ENCODE measurements at regions not wholly inside any gene's neighbourhood (a gene's known extent, or its start where the extent isn't known, plus 50 kb on each side); places are given as distances from the start of the nearest gene placed in this dataset.
"Not testable (repeated sequence)": the region's sequence is repeated elsewhere in the genome, so short reads cannot be mapped to it uniquely, and the experiment has no call there.

GRCh38 chr3:74377669-74378068 lies 236.8 kb downstream of the CNTN3 start:
- ChIA-PET POLR2A (no interaction called here), CTCF (no interaction called here)
- no peak for FAIRE-seq
- Histone ChIP-seq H3K27ac (no peak overlapping the region), H3K4me2 (no peak overlapping the region), H3K9me3 (no peaks in the 10 kb centered on the region), H3K4me1 (no peaks in the 10 kb centered on the region), H3K4me3 (no peak overlapping the region)
- ATAC-seq: no peak
- TF ChIP-seq RAD21 (conservative IDR thresholded peaks at IDR 0.05 in 1 of 2, IDR thresholded peaks at IDR 0.05 in 1 of 2) (no peak), JUN (IDR thresholded peaks at IDR 0.05) (no peak), JUNB (IDR thresholded peaks at IDR 0.05) (no peak), MAZ (IDR thresholded peaks at IDR 0.05; ENCODE audit: borderline replicate concordance, low read depth, low read length) (no peak), NFE2L2 (conservative IDR thresholded peaks at IDR 0.05; ENCODE audit: low read length) (no peak), ZC3H11A (IDR thresholded peaks at IDR 0.05) (no peak), HES2 (IDR thresholded peaks at IDR 0.05) (no peak), PHF8 (IDR thresholded peaks at IDR 0.05; ENCODE audit: borderline replicate concordance, low read depth) (no peak), SMC3 (IDR thresholded peaks at IDR 0.05) (no peak), RARB (CRISPR knock-in tag; IDR thresholded peaks at IDR 0.05) (no peak), HEYL (CRISPR knock-in tag; IDR thresholded peaks at IDR 0.05) (no peak), NR3C1 (IDR thresholded peaks at IDR 0.05) (no peak), EHMT2 (IDR thresholded peaks at IDR 0.05; ENCODE audit: low read depth) (no peak), CHD2 (IDR thresholded peaks at IDR 0.05; ENCODE audit: low read length, partially characterized antibody) (no peak), FOSB (CRISPR knock-in tag; IDR thresholded peaks at IDR 0.05) (no peak), BCL3 (IDR thresholded peaks at IDR 0.05) (no peak)
- no peak for DNase-seq (ENCODE audit: low read depth in 1 of 2, low spot score in 1 of 2)

- H3K4me3 ChIP-seq; H3K4me2 ChIP-seq; FAIRE-seq; H3K4me1 ChIP-seq; ATAC-seq; DNase-seq (ENCODE audit: low read depth in 1 of 2, low spot score in 1 of 2); CTCF ChIA-PET; POLR2A ChIA-PET; H3K27ac ChIP-seq; H3K9me3 ChIP-seq: not testable (repeated sequence)
- 0% methylated on average over 2 of the region's 2 CpGs for WGBS (ENCODE audit: missing lambda C conversion rate)
Measured at GRCh38 chr3:74376323-74376722, 238.1 kb downstream of the CNTN3 start.

GRCh38 chr3:74375653-74376052 lies 238.8 kb downstream of the CNTN3 start:
- no peak for TF ChIP-seq NR3C1 (IDR thresholded peaks at IDR 0.05)
- TF ChIP-seq EHF (CRISPR knock-in tag; IDR thresholded peaks at IDR 0.05): no peak
- no peak for TF ChIP-seq FOXS1 (CRISPR knock-in tag; IDR thresholded peaks at IDR 0.05)
- no peak for TF ChIP-seq HOXB13 (CRISPR knock-in tag; IDR thresholded peaks at IDR 0.05; ENCODE audit: low read depth)
- no peak for TF ChIP-seq HDAC2 (IDR thresholded peaks at IDR 0.05)
- ChIA-PET POLR2A (no interaction called here), CTCF (no interaction called here)
- no peak overlapping the region for H3K4me3 ChIP-seq
- 0% methylated on average over 1 of the region's 1 CpG for WGBS (ENCODE audit: missing lambda C conversion rate)
- ATAC-seq: no peak
- no peak overlapping the region for H3K27ac ChIP-seq
- no peak for FAIRE-seq
- no peak overlapping the region for H3K4me2 ChIP-seq
- H3K4me1 ChIP-seq: no peaks in the 10 kb centered on the region
- H3K9me3 ChIP-seq: no peaks in the 10 kb centered on the region
- no peak for DNase-seq (ENCODE audit: low read depth in 1 of 2, low spot score in 1 of 2)

- no peaks in the 10 kb centered on the region for H3K9me3 ChIP-seq
- 3% methylated on average over 2 of the region's 2 CpGs for WGBS (ENCODE audit: missing lambda C conversion rate)
- CTCF ChIA-PET: no interaction called here
Measured at GRCh38 chr3:74372743-74373142, 241.7 kb downstream of the CNTN3 start.

More at GRCh38 chr3:74372743-74373142, 241.7 kb downstream of the CNTN3 start:
- Histone ChIP-seq H3K4me2 (no peak overlapping the region), H3K4me3 (no peak overlapping the region), H3K27ac (no peak overlapping the region), H3K4me1 (no peaks in the 10 kb centered on the region)
- TF ChIP-seq FOSL2 (IDR thresholded peaks at IDR 0.05): no peak
- TF ChIP-seq FOSL2 (CRISPR knock-in tag; IDR thresholded peaks at IDR 0.05): no peak
- no peak for TF ChIP-seq TFCP2L1 (CRISPR knock-in tag; IDR thresholded peaks at IDR 0.05)
- TF ChIP-seq USF2 (IDR thresholded peaks at IDR 0.05): no peak
- TF ChIP-seq NPAS2 (CRISPR knock-in tag; IDR thresholded peaks at IDR 0.05; ENCODE audit: borderline replicate concordance): no peak
- TF ChIP-seq CHD4 (IDR thresholded peaks at IDR 0.05; ENCODE audit: borderline replicate concordance): no peak
- TF ChIP-seq CHD2 (IDR thresholded peaks at IDR 0.05; ENCODE audit: low read length, partially characterized antibody): no peak
- no peak for TF ChIP-seq CBX8 (IDR thresholded peaks at IDR 0.05)
- no peak for TF ChIP-seq ZNF302 (CRISPR knock-in tag; IDR thresholded peaks at IDR 0.05)
- TF ChIP-seq RNF2 (IDR thresholded peaks at IDR 0.05; ENCODE audit: borderline replicate concordance, low read depth): no peak
- TF ChIP-seq TP53 (CRISPR knock-in tag; IDR thresholded peaks at IDR 0.05): no peak
- TF ChIP-seq FOXS1 (CRISPR knock-in tag; IDR thresholded peaks at IDR 0.05): no peak
- no peak for TF ChIP-seq ELK1 (IDR thresholded peaks at IDR 0.05; ENCODE audit: low read depth, low read length)
- TF ChIP-seq MYC (IDR thresholded peaks at IDR 0.05; ENCODE audit: borderline replicate concordance, low read length): no peak
- TF ChIP-seq BHLHE40 (IDR thresholded peaks at IDR 0.05; ENCODE audit: low read depth, low read length): no peak
- DNase-seq (ENCODE audit: low read depth in 1 of 2, low spot score in 1 of 2) (no peak), FAIRE-seq (no peak), ATAC-seq (no peak)
- POLR2A ChIA-PET: no interaction called here
